Rectal smooth muscle tissue (tissue), 1 donor: ENCODE measurements at regions not wholly inside any gene's neighbourhood (a gene's known extent, or its start where the extent isn't known, plus 50 kb on each side); places are given as distances from the start of the nearest gene placed in this dataset.

Experiments
- H3K27ac ChIP-seq: one replicate; pipeline ENCODE4 v1.7.0; 2013; ENCODE audit warnings: low read depth, low read length, inconsistent platforms
- H3K27me3 ChIP-seq: one replicate; pipeline ENCODE4 v1.7.0; 2013; ENCODE audit warnings: low read length; ENCODE audit not compliant: control insufficient read depth, insufficient read depth
- H3K36me3 ChIP-seq: one replicate; pipeline ENCODE4 v1.7.0; 2013; ENCODE audit warnings: low read length; ENCODE audit not compliant: control insufficient read depth, insufficient read depth
- H3K4me1 ChIP-seq: one replicate; pipeline ENCODE4 v1.7.0; 2013; ENCODE audit warnings: low read length; ENCODE audit not compliant: control insufficient read depth, insufficient read depth
- H3K4me3 ChIP-seq: one replicate; pipeline ENCODE4 v1.7.0; 2013; ENCODE audit warnings: low read length
- H3K9ac ChIP-seq: one replicate; pipeline ENCODE4 v1.7.0; 2013; ENCODE audit warnings: low read length

DNA sequence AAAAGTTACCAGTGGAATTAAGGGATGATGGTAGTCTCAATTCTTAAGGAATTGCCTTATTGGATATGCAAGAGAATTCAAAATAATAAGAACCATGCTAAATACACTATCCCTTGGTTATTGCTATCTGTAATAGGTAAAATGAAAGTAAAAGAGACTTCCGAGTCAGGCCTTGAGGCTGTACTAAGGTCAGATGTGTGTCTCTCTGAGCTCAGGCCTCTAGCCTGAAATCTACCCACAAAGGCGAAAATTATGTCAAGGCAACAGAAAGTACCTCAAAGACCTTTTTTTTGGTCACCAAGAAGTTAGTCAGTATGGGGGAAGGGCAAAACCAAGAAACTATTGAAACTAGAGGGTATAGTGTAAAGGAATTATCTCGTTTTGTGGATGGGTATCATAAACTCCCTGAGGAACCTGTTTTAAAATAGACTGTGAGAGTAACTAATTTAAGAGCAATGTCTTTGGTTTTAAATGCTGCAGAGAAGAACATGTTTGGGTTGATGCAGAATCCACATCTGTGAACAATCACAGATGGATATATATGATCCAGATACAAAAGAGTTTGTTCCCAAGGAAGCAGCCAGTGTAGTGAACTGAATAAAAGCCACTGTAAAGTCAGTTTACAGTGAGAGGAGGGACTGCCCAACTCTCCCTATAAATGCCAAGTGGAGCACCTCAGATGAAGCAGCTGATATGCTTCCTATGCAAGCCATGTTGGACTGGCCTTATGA lies 382.3 kb upstream of the SEMA6D start:
- Histone ChIP-seq H3K27ac (no peak overlapping the region), H3K27me3 (no peaks in the 10 kb centered on the region), H3K4me1 (no peaks in the 10 kb centered on the region), H3K9ac (no peak overlapping the region), H3K4me3 (no peak overlapping the region), H3K36me3 (no peaks in the 10 kb centered on the region)

DNA sequence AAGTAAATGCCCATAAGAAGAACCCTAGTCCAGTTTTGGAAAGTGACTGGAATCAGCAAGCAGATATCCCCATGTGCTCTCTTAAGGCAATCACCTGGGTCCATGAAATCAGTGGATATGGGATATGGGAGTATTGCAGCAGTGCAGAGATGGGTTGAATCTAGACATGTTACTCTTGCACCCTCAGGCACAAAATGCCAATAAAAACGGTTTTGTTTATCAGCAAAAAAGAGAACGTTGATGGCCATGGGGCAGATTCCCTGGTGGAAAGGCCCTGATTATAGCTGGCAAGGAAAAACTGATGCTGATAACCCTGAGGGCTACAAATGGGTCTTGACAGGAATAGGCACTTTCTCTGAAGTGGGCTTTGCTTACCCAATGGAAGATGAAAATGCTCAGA lies 380.2 kb upstream of the SEMA6D start:
- Histone ChIP-seq H3K4me3 (no peak overlapping the region), H3K27ac (no peak overlapping the region), H3K4me1 (no peaks in the 10 kb centered on the region), H3K9ac (no peak overlapping the region), H3K27me3 (no peaks in the 10 kb centered on the region), H3K36me3 (no peaks in the 10 kb centered on the region)

DNA sequence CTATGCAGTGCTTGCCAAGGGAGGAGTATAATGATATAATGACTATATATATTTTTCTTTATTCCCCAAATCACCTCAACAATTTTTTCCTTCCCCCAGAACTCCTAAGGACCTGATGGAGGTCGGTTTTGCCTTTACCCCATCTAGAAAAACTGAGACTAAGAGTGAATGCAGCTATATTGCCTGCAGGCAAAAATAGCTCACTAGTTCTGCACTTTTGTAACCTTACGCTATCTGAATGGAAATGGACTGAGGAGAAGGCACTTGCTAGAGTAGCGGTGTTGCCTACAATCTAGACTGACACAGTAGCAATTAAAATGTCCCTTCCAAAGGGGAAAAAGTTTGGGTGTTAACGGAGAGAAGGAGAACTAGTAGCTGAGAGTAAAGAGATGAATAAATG lies 379.5 kb upstream of the SEMA6D start:
- H3K4me3 ChIP-seq = no peak overlapping the region
- no peaks in the 10 kb centered on the region for H3K36me3 ChIP-seq
- no peak overlapping the region for H3K9ac ChIP-seq
- no peaks in the 10 kb centered on the region for H3K27me3 ChIP-seq
- no peaks in the 10 kb centered on the region for H3K4me1 ChIP-seq
- no peak overlapping the region for H3K27ac ChIP-seq

GRCh38 chr15:47338771-47339170 lies 378.5 kb upstream of the SEMA6D start:
- Histone ChIP-seq H3K4me3 (no peak overlapping the region), H3K36me3 (no peaks in the 10 kb centered on the region), H3K27ac (no peak overlapping the region), H3K9ac (no peak overlapping the region), H3K27me3 (no peaks in the 10 kb centered on the region), H3K4me1 (no peaks in the 10 kb centered on the region)

GRCh38 chr15:47339800-47340570 lies 377.3 kb upstream of the SEMA6D start:
- Histone ChIP-seq H3K4me3 (no peak overlapping the region), H3K4me1 (no peaks in the 10 kb centered on the region), H3K27ac (no peak overlapping the region), H3K9ac (no peak overlapping the region), H3K36me3 (no peaks in the 10 kb centered on the region), H3K27me3 (no peaks in the 10 kb centered on the region)

GRCh38 chr15:47340571-47340920 lies 376.8 kb upstream of the SEMA6D start:
- Histone ChIP-seq H3K27ac (no peak overlapping the region), H3K4me1 (no peaks in the 10 kb centered on the region), H3K36me3 (no peaks in the 10 kb centered on the region), H3K27me3 (no peaks in the 10 kb centered on the region), H3K9ac (no peak overlapping the region), H3K4me3 (no peak overlapping the region)

GRCh38 chr15:47349179-47349578 lies 368.1 kb upstream of the SEMA6D start:
- H3K4me1 ChIP-seq = no peaks in the 10 kb centered on the region
- H3K27me3 ChIP-seq = no peaks in the 10 kb centered on the region
- H3K36me3 ChIP-seq = no peaks in the 10 kb centered on the region
- no peak overlapping the region for H3K9ac ChIP-seq
- no peak overlapping the region for H3K27ac ChIP-seq
- H3K4me3 ChIP-seq = no peak overlapping the region

DNA sequence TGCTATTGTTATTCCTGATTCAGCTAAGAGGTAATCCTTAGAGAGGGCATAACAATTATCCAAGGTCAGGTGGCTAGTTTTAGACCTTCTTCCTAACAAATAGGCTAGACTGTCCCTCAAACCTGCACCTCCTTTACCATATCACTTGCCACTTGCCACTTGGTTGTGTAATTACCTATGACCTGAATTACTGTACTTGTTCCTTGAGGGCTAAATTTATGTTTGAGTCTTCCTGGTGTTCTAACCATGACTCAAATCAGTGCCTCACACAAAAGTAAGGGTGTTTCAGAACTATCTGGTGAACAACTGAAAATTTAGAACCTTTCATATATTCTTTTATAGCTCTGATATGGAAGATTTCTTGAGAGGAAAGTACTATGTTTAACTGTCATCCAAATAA lies 365.8 kb upstream of the SEMA6D start:
- H3K4me3 ChIP-seq = no peak overlapping the region
- no peaks in the 10 kb centered on the region for H3K4me1 ChIP-seq
- H3K27me3 ChIP-seq = no peaks in the 10 kb centered on the region
- H3K9ac ChIP-seq = no peak overlapping the region
- H3K27ac ChIP-seq = no peak overlapping the region
- H3K36me3 ChIP-seq = no peaks in the 10 kb centered on the region

GRCh38 chr15:47352217-47352616 lies 365.1 kb upstream of the SEMA6D start:
- Histone ChIP-seq H3K27me3 (no peaks in the 10 kb centered on the region), H3K4me1 (no peaks in the 10 kb centered on the region), H3K36me3 (no peaks in the 10 kb centered on the region), H3K27ac (no peak overlapping the region), H3K4me3 (no peak overlapping the region), H3K9ac (no peak overlapping the region)

- no peaks in the 10 kb centered on the region for H3K27me3 ChIP-seq
- no peak overlapping the region for H3K4me3 ChIP-seq
- no peak overlapping the region for H3K9ac ChIP-seq
- H3K4me1 ChIP-seq = no peaks in the 10 kb centered on the region
- H3K36me3 ChIP-seq = no peaks in the 10 kb centered on the region
- H3K27ac ChIP-seq = no peak overlapping the region
Measured at GRCh38 chr15:47355759-47356158, 361.5 kb upstream of the SEMA6D start.

GRCh38 chr15:47356297-47356696 lies 361.0 kb upstream of the SEMA6D start:
- no peaks in the 10 kb centered on the region for H3K36me3 ChIP-seq
- no peak overlapping the region for H3K27ac ChIP-seq
- no peaks in the 10 kb centered on the region for H3K4me1 ChIP-seq
- no peaks in the 10 kb centered on the region for H3K27me3 ChIP-seq
- H3K4me3 ChIP-seq = no peak overlapping the region
- no peak overlapping the region for H3K9ac ChIP-seq

DNA sequence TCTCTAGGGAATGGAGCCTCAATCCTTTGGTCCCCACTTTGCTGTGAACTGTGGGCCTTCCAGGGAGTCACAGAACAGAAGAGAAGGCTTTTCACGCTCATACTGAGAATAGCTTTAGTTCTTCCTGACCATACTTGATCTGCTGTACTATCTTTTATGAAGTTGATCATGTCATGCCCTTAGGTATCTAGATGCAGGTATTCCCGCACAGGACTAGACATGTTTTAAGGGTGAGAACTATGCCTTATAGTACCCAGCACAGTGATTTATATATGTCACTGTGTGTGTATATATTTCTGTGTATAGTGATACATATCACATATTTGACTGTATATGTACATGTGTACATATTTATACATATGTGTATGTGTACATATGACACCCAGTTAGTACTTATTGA lies 358.4 kb upstream of the SEMA6D start:
- Histone ChIP-seq H3K4me1 (no peaks in the 10 kb centered on the region), H3K27ac (no peak overlapping the region), H3K27me3 (no peaks in the 10 kb centered on the region), H3K36me3 (no peaks in the 10 kb centered on the region), H3K9ac (no peak overlapping the region), H3K4me3 (no peak overlapping the region)

GRCh38 chr15:47360305-47360704 lies 357.0 kb upstream of the SEMA6D start:
- H3K36me3 ChIP-seq = no peaks in the 10 kb centered on the region
- H3K4me1 ChIP-seq = no peaks in the 10 kb centered on the region
- H3K27ac ChIP-seq = no peak overlapping the region
- no peaks in the 10 kb centered on the region for H3K27me3 ChIP-seq
- no peak overlapping the region for H3K4me3 ChIP-seq
- H3K9ac ChIP-seq = no peak overlapping the region
